PFSK-1 (cell line): ENCODE measurements at regions not wholly inside any gene's neighbourhood (a gene's known extent, or its start where the extent isn't known, plus 50 kb on each side); places are given as distances from the start of the nearest gene placed in this dataset.

Source experiments
- FOXP2 ChIP-seq: optimal IDR thresholded peaks from 2 replicates; pipeline ENCODE3; 2011; ENCODE audit warnings: borderline replicate concordance, control low read depth, inconsistent platforms; ENCODE audit not compliant: insufficient read depth; ENCODE audit errors: extremely low read length, extremely low read depth
- POLR2AphosphoS5 ChIP-seq: IDR thresholded peaks from 2 replicates; pipeline ENCODE4 v1.6.1; 2012; ENCODE audit warnings: low read depth, mild to moderate bottlenecking, control low read depth, low read length, moderate library complexity
- SIN3A ChIP-seq: IDR thresholded peaks from 2 replicates; pipeline ENCODE4 v1.6.1; 2012; ENCODE audit warnings: mild to moderate bottlenecking, low read length, moderate library complexity, borderline replicate concordance; ENCODE audit not compliant: insufficient read depth
- TAF1 ChIP-seq: IDR thresholded peaks from 2 replicates; pipeline ENCODE4 v1.6.1; 2012; ENCODE audit warnings: low read length, control low read depth, borderline replicate concordance; ENCODE audit not compliant: insufficient read depth
- TF ChIP-seq, protein P1 (sequence below), 2 experiments: IDR thresholded peaks; 2 replicates each; pipeline versions ENCODE4 v1.6.1 to v1.8.0; 2011 to 2012; ENCODE audit warnings: low read depth in 2 of 2, low read length in 2 of 2, control low read depth in 1 of 2, inconsistent platforms in 1 of 2, mild to moderate bottlenecking in 1 of 2, moderate library complexity in 1 of 2; ENCODE audit not compliant: insufficient read depth in 1 of 2

DNA sequence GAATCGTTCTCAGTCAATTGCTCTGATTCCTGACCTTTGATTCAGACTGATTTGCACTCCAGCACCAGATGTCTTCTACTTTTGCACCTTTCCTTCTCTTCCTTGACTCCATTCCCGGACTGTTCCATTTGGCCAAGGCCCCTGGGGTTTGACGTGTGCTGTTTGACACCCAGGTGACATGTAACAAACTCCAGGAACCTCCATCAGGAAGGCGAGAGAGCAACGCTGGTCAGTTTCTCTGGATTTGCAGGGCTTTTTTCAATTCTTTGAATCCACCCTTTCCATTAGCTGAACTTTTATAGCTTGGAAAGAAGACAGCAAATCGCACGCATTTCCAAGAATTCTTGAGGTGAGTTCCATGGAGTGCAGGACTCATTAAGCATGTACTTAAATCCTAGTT, 98.4 kb upstream of the FOXF1 start:
- TF ChIP-seq SIN3A (no peak), FOXP2 (no peak), POLR2AphosphoS5 (no peak), TAF1 (no peak)
- TF ChIP-seq, protein P1, sequence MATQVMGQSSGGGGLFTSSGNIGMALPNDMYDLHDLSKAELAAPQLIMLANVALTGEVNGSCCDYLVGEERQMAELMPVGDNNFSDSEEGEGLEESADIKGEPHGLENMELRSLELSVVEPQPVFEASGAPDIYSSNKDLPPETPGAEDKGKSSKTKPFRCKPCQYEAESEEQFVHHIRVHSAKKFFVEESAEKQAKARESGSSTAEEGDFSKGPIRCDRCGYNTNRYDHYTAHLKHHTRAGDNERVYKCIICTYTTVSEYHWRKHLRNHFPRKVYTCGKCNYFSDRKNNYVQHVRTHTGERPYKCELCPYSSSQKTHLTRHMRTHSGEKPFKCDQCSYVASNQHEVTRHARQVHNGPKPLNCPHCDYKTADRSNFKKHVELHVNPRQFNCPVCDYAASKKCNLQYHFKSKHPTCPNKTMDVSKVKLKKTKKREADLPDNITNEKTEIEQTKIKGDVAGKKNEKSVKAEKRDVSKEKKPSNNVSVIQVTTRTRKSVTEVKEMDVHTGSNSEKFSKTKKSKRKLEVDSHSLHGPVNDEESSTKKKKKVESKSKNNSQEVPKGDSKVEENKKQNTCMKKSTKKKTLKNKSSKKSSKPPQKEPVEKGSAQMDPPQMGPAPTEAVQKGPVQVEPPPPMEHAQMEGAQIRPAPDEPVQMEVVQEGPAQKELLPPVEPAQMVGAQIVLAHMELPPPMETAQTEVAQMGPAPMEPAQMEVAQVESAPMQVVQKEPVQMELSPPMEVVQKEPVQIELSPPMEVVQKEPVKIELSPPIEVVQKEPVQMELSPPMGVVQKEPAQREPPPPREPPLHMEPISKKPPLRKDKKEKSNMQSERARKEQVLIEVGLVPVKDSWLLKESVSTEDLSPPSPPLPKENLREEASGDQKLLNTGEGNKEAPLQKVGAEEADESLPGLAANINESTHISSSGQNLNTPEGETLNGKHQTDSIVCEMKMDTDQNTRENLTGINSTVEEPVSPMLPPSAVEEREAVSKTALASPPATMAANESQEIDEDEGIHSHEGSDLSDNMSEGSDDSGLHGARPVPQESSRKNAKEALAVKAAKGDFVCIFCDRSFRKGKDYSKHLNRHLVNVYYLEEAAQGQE (IDR thresholded peaks at IDR 0.05; ENCODE audit: insufficient read depth in 1 of 2, low read depth in 2 of 2, low read length in 2 of 2) = no peak

DNA sequence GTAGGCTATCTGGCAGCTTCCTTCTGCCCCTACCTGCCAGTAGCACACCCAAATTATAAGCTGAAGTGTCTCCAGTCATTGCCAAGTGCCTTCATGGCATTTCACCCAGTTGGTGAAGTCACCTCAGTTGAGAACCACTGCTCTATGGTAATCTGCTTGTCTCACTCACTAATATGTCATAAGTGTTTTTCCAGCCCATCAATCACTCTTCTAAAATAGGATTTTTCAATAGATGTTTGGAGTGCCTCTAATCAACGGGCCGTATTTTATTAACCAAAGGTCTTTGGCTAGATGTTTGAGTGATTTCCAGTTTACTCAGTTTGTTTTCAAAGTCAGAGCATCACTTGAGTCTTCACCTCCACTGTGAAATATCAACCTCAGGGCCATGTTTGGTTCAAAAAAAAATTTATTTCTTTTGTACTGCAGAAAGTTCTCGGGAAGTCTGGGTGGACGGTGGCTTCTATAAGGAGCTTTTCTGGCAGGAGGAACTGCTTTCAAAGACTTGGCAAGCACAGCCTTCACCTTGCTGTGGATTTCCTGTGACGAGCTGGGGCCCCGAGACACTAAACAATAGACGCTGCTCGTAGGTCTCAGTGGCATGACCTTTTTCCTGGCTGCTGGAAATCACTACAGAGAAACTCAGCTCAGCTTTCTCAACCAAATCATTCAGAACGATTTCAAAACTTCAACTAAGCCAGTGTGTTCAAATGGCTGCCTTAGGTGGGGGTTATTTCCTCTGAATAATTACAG, 95.2 kb upstream of the FOXF1 start:
- TF ChIP-seq POLR2AphosphoS5 = no peak
- TF ChIP-seq, protein P1 (IDR thresholded peaks at IDR 0.05; ENCODE audit: insufficient read depth in 1 of 2, low read depth in 2 of 2, low read length in 2 of 2) = no peak
- no peak for TF ChIP-seq TAF1

DNA sequence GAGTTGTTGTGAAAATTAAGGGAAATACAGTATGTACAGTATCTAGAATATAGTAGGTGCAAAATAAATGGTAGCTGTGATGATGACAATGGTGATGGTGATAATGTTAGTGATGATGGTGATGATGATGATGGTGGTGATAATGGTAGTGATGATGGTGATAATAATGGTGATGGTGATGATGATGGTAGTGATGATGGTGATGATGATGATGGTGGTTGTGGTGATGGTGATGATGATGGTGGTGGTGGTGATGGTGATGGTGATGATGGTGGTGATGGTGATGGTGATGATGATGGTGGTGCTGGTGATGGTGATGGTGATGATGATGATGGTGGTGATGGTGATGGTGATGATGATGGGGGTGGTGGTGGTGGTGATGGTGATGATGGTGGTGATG, 91.3 kb upstream of the FOXF1 start:
- TF ChIP-seq POLR2AphosphoS5 (no peak), TAF1 (no peak), SIN3A (no peak), FOXP2 (no peak)
- TF ChIP-seq, protein P1 (IDR thresholded peaks at IDR 0.05; ENCODE audit: insufficient read depth in 1 of 2, low read depth in 2 of 2, low read length in 2 of 2) = no peak

DNA sequence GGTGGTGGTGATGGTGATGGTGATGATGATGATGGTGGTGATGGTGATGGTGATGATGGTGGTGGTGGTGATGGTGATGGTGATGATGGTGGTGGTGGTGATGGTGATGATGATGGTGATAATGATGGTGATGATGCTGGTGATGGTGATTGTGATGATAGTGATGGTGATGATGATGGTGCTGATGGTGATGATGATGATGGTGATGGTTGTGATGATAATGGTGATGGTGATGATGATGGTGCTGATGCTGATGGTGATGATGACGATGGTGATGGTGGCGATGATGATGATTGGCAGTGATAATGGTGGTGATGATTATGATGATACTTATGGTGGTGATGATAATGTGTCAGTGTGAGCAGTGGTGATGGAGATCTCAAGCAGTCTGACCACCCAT, 90.8 kb upstream of the FOXF1 start:
- no peak for TF ChIP-seq FOXP2
- TF ChIP-seq, protein P1 (IDR thresholded peaks at IDR 0.05; ENCODE audit: insufficient read depth in 1 of 2, low read depth in 2 of 2, low read length in 2 of 2) = no peak
- TF ChIP-seq POLR2AphosphoS5 = no peak
- no peak for TF ChIP-seq TAF1
- TF ChIP-seq SIN3A = no peak

DNA sequence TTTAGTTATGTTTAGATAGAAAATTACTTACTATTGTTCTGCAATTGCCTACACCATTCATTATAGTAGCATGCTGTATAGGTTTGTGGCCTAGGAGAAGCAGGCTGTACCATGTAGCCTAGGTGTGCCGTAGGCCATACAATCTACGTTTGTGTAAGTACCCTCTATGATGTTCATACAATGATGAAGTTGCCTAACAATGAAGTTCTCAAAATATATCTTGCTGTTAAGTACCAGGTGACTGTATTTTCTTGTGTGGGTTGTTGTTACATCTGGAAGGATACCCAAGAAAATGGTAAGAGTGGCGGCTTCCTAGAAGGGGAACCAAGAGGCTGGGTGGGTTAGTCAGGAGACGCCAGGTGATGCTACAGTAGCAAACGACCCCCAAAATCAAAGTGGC, 88.3 kb upstream of the FOXF1 start:
- TF ChIP-seq TAF1 = no peak
- TF ChIP-seq, protein P1 (IDR thresholded peaks at IDR 0.05; ENCODE audit: insufficient read depth in 1 of 2, low read depth in 2 of 2, low read length in 2 of 2) = no peak
